Gastrocnemius medialis (tissue), 4 donors: ENCODE measurements at regions not wholly inside any gene's neighbourhood (a gene's known extent, or its start where the extent isn't known, plus 50 kb on each side); places are given as distances from the start of the nearest gene placed in this dataset.

Experiments used
- ATAC-seq, 2 donors: fragments of 150-250 bp; one replicate each; pipeline ENCODE4 v1.9.1; 2016
- DNase-seq, 2 donors: peaks; one replicate each; pipeline ENCODE4 v3.0.0-alpha.2; 2019
- H3K27ac ChIP-seq, 4 donors: fragments of 200-600 bp; sonication (generic); 1 replicate in 1 of 4; 2 replicates in 3 of 4; pipeline ENCODE4 v1.5.1; 2016 to 2018; ENCODE audit warnings: mild to moderate bottlenecking in 2 of 4, moderate library complexity in 1 of 4
- H3K27me3 ChIP-seq, 3 donors: fragments of 200-600 bp; sonication (generic) in 2 of 3; 1 replicate in 1 of 3; 2 replicates in 2 of 3; pipeline versions ENCODE4 v1.5.1 to v1.6.0; 2016 to 2019; ENCODE audit warnings: mild to moderate bottlenecking in 1 of 3, moderate library complexity in 1 of 3
- H3K36me3 ChIP-seq, 2 donors: fragments of 200-600 bp; sonication (generic) in 1 of 2; one replicate each; pipeline ENCODE4 v1.5.1; 2017 to 2018
- H3K4me1 ChIP-seq, 2 donors: fragments of 200-600 bp; sonication (generic) in 1 of 2; one replicate each; pipeline ENCODE4 v1.5.1; 2016 to 2017; ENCODE audit warnings: mild to moderate bottlenecking in 2 of 2
- H3K4me3 ChIP-seq, 4 donors: fragments of 200-600 bp; sonication (generic) in 3 of 4; 1 replicate in 1 of 4; 2 replicates in 3 of 4; pipeline ENCODE4 v1.5.1; 2016 to 2019; ENCODE audit warnings: mild to moderate bottlenecking in 2 of 4
- H3K9me3 ChIP-seq, 3 donors: fragments of 200-600 bp; sonication (generic) in 2 of 3; 1 replicate in 1 of 3; 2 replicates in 2 of 3; pipeline ENCODE4 v1.5.1; 2016 to 2019
- CTCF ChIP-seq, 5 experiments: fragments of 450-650 bp in 3 of 5; fragments of 200-600 bp in 2 of 5; sonication (generic) in 2 of 5; IDR thresholded peaks in 4 of 5; conservative IDR thresholded peaks in 1 of 5; 1 replicate in 4 of 5; 2 replicates in 1 of 5; pipeline ENCODE4 v1.5.1; 2016 to 2019; ENCODE audit warnings: antibody characterized with exemption in 5 of 5, mild to moderate bottlenecking in 3 of 5, moderate library complexity in 3 of 5
- POLR2A ChIP-seq, 2 donors: fragments of 450-650 bp; IDR thresholded peaks; one replicate each; pipeline ENCODE4 v1.6.1; 2017; ENCODE audit warnings: antibody characterized with exemption in 2 of 2, mild to moderate bottlenecking in 2 of 2, moderate library complexity in 2 of 2
- in situ Hi-C, 4 donors: fragments of 200-750 bp; cut with MboI; loops; one replicate each; pipeline versions ENCODE4 v1.15.0 to v1.8.0; 2017; ENCODE audit warnings: low sequenced_read_pairs in 4 of 4
- intact Hi-C: fragments of 100-400 bp; cut with DNase I; formaldehyde crosslinking; loops from one replicate; pipeline ENCODE4 v1.15.1; 2023; ENCODE audit warnings: low total_unique reads

GRCh38 chr13:40876020-40876738 lies 86.8 kb downstream of the SLC25A15 start:
- Histone ChIP-seq H3K9me3 (peaks cover 0 to 8% (median 3%) of the 10 kb centered on the region in 3 donors), H3K4me3 (no peak overlapping the region), H3K27ac (peak overlapping the region; percentile 34 to 52 (median 44)), H3K4me1 (no peaks in the 10 kb centered on the region), H3K36me3 (peaks cover 0 to 36% of the 10 kb centered on the region in 2 donors), H3K27me3 (no peaks in the 10 kb centered on the region)
- intact Hi-C loops (no loop called here), in situ Hi-C loops (no loop called here)
- TF ChIP-seq POLR2A (IDR thresholded peaks at IDR 0.05) (no peak), CTCF (IDR thresholded peaks at IDR 0.05 in 4 of 5, conservative IDR thresholded peaks at IDR 0.05 in 1 of 5) (no peak)
- ATAC-seq (peak; percentile 19 to 58), DNase-seq (no peak)

DNA sequence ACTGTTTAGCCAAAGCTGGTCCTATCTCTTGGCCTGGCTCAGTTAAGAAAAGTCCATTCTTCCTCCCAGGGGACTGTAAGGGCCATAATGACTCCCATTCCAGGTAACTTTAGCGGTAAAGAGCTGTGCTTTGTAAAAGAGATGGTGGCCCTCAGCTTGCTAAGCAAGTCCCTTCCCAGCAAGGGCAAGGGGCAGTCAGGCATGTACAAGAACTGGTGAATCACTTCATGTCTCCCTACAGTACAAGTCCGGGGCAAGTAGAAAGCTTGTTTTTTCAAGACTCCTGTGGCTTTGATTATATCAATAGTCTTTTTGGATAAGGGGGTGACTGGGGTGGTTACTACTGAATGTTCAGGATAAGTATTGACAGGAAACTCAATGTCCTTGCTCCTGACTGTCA lies 88.9 kb downstream of the SLC25A15 start:
- TF ChIP-seq POLR2A (IDR thresholded peaks at IDR 0.05), result no peak
- TF ChIP-seq CTCF (IDR thresholded peaks at IDR 0.05 in 4 of 5, conservative IDR thresholded peaks at IDR 0.05 in 1 of 5), result no peak
- no peaks in the 10 kb centered on the region for H3K4me1 ChIP-seq
- intact Hi-C loops, result no loop called here
- in situ Hi-C loops, result no loop called here
- ATAC-seq, result no peak
- DNase-seq, result no peak
- no peak overlapping the region for H3K4me3 ChIP-seq
- no peaks in the 10 kb centered on the region for H3K27me3 ChIP-seq
- H3K9me3 ChIP-seq, result peaks cover 0 to 8% (median 3%) of the 10 kb centered on the region in 3 donors
- peaks cover 0 to 35% of the 10 kb centered on the region in 2 donors for H3K36me3 ChIP-seq
- no peak overlapping the region for H3K27ac ChIP-seq

GRCh38 chr13:40878823-40879222 lies 89.4 kb downstream of the SLC25A15 start:
- TF ChIP-seq CTCF (IDR thresholded peaks at IDR 0.05 in 4 of 5, conservative IDR thresholded peaks at IDR 0.05 in 1 of 5) (no peak), POLR2A (IDR thresholded peaks at IDR 0.05) (no peak)
- DNase-seq (no peak), ATAC-seq (no peak)
- intact Hi-C loops (no loop called here), in situ Hi-C loops (no loop called here)
- Histone ChIP-seq H3K27ac (no peak overlapping the region), H3K4me3 (no peak overlapping the region), H3K27me3 (no peaks in the 10 kb centered on the region), H3K36me3 (peaks cover 0 to 30% of the 10 kb centered on the region in 2 donors), H3K9me3 (peaks cover 0 to 6% (median 3%) of the 10 kb centered on the region in 3 donors), H3K4me1 (no peaks in the 10 kb centered on the region)
